ENCODE measurements at regions not wholly inside any gene's neighbourhood (a gene's known extent, or its start where the extent isn't known, plus 50 kb on each side); places are given as distances from the start of the nearest gene placed in this dataset.

GRCh38 chr5:58117542-58117941, 342.3 kb downstream of the PLK2 start:
- TF ChIP-seq NRF1 (IDR thresholded peaks at IDR 0.05; ENCODE audit: low read depth, low read length) (no peak), TBP (IDR thresholded peaks at IDR 0.05; ENCODE audit: low read depth, low read length) (no peak), CHD7 (IDR thresholded peaks at IDR 0.05; ENCODE audit: insufficient replicate concordance, low read length) (no peak), JUND (IDR thresholded peaks at IDR 0.05; ENCODE audit: low read length) (no peak), EGR1 (IDR thresholded peaks at IDR 0.05; ENCODE audit: borderline replicate concordance, low read depth, low read length) (no peak), JUN (IDR thresholded peaks at IDR 0.05; ENCODE audit: low read depth, low read length) (no peak), YY1 (IDR thresholded peaks at IDR 0.05; ENCODE audit: low read depth, low read length) (no peak), GTF2F1 (IDR thresholded peaks at IDR 0.05; ENCODE audit: borderline replicate concordance, low read depth, low read length) (no peak), TCF12 (IDR thresholded peaks at IDR 0.05; ENCODE audit: low read depth, low read length) (no peak), POLR2A (IDR thresholded peaks at IDR 0.05; ENCODE audit: control extremely low read depth in 1 of 2, low read depth in 2 of 2, low read length in 2 of 2) (no peak), EZH2 (IDR thresholded peaks at IDR 0.05; ENCODE audit: low read depth, low read length, severe bottlenecking) (no peak), CEBPB (IDR thresholded peaks at IDR 0.05; ENCODE audit: low read depth, low read length) (no peak), POLR2AphosphoS5 (IDR thresholded peaks at IDR 0.05; ENCODE audit: low read depth, low read length) (no peak), PHF8 (conservative IDR thresholded peaks at IDR 0.05; ENCODE audit: low read depth, low read length) (no peak)

Data from H1 (cell line).